ENCODE measurements at regions not wholly inside any gene's neighbourhood (a gene's known extent, or its start where the extent isn't known, plus 50 kb on each side); places are given as distances from the start of the nearest gene placed in this dataset.
"Not testable (repeated sequence)": the region's sequence is repeated elsewhere in the genome, so short reads cannot be mapped to it uniquely, and the experiment has no call there.

- no peak for DNase-seq
Measured at GRCh38 chr12:47312147-47312546, 232.4 kb upstream of the AMIGO2 start.

GRCh38 chr12:47311568-47311967 lies 231.8 kb upstream of the AMIGO2 start:
- no peak for DNase-seq

GRCh38 chr12:47311010-47311409 lies 231.3 kb upstream of the AMIGO2 start:
- DNase-seq: no peak

GRCh38 chr12:47308672-47309071 lies 228.9 kb upstream of the AMIGO2 start:
- no peak for DNase-seq

GRCh38 chr12:47307680-47308399 lies 228.1 kb upstream of the AMIGO2 start:
- no peak for DNase-seq

DNA sequence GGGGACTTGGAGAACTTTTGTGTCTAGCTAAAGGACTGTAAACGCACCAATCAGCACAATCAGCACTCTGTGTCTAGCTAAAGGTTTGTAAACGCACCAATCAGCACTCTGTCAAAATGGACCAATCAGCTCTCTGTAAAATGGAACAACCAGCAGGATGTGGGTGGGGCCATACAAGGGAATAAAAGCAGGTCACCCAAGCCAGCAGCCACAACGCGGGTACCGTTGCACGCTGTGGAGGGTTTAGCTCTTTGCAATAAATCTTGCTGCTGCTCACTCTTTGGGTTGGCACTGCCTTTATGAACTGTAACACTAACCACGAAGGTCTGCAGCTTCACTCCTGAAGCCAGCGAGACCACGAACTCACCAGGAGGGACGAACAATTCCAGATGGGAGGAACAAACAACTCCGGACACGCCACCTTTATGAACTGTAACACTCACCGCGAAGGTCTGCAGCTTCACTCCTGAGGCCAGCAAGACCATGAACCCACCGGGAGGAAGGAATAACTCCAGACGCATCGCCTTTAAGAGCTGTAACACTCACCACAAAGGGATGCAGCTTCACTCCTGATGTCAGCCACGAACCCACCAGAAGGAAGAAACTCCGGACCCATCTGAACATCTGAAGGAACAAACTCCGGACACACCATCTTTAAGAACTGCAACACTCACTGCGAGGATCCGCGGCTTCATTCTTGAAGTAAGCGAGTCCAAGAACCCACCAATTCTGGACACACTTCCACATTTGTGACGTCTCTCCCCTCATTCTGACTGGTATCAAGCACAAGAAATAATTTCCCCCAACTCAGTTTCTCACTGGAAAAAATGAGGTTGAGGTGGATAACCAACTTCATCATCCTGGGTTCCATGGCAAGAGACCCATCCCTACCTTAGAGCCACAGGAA lies 227.3 kb upstream of the AMIGO2 start:
- DNase-seq: not testable (repeated sequence)

DNA sequence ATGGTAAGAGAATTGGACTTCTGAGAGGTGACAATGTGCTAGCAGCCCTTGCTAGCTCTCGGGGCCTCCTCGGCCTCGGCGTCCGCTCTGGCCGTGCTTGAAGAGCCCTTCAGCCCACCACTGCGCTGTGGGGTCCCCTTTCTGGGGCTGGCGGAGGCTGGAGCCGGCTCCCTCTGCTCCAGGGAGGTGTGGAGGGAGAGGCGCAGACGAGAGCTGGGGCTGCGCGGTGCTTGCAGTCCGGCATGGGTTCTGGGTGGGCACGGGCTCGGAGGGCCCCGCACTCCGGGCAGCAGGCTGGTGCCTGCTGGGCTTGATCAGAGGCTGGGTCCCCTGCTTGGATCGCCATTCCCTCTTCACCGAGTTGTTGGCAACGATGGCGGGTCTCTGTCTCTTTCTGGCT lies 226.4 kb upstream of the AMIGO2 start:
- DNase-seq: no peak

- DNase-seq: no peak
Measured at GRCh38 chr12:47305464-47305863, 225.7 kb upstream of the AMIGO2 start.

GRCh38 chr12:47303995-47304560 lies 224.3 kb upstream of the AMIGO2 start:
- no peak for DNase-seq

GRCh38 chr12:47303207-47303606 lies 223.4 kb upstream of the AMIGO2 start:
- DNase-seq: no peak

DNA sequence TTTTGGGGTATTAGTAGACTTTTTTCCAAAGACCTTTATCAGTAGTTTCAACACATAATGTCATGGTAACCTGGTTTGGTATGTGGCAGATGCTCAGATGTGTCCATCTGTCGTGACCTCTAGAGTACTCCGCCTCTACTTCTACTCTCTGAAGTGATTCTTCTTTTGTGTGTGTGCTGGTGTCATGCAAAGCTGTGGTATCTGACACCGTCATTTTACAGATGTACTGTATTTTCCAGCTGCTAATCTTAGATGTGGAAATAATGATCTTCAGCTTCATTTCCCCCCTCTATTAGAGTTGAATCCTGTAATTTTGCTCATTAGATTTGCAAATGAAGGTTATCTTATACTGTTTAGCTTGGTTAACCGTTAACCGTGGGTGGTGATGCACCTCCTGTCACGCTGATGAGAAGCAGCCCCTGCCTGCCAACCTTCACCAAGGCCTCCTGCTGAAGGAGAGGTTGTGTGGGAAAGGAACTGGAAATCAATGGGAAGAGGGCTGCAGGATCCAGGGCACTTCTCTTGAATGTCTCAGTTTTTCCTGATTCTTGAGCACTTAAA lies 222.4 kb upstream of the AMIGO2 start:
- peak in 1 of 58 donors; percentile 13 for DNase-seq

- no peak for DNase-seq
Measured at GRCh38 chr12:47299586-47299985, 219.8 kb upstream of the AMIGO2 start.

GRCh38 chr12:47297993-47298392 lies 218.2 kb upstream of the AMIGO2 start:
- no peak for DNase-seq

GRCh38 chr12:47296828-47297227 lies 217.1 kb upstream of the AMIGO2 start:
- no peak for DNase-seq

- DNase-seq: no peak
Measured at GRCh38 chr12:47293406-47293805, 213.6 kb upstream of the AMIGO2 start.

DNA sequence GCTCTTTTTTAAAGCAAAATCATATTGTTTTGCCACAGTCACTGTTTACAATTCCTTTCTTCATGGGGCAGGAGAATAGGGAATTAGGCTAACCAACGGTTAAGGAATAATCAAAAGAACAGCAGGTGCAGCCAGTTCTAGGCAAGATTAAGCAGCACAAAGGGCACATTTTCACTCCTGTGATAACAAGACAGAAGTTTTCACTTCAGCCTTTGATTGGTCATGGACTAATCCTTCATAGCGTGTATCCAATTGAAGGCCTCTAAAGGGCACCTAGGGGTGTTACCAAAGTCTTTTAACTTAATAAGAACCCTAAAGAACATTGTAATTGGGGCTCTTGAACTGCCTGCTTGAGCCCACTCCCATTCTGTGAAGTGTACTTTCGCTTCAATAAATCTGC lies 206.9 kb upstream of the AMIGO2 start:
- no peak for DNase-seq
